Myocyte (in vitro differentiated cells): ENCODE measurements at regions not wholly inside any gene's neighbourhood (a gene's known extent, or its start where the extent isn't known, plus 50 kb on each side); places are given as distances from the start of the nearest gene placed in this dataset.
"Not testable (repeated sequence)": the region's sequence is repeated elsewhere in the genome, so short reads cannot be mapped to it uniquely, and the experiment has no call there.

Source experiments
- DNase-seq: peaks from one replicate; pipeline ENCODE4 v3.0.0-alpha.2; 2012; ENCODE audit warnings: low read depth

DNA sequence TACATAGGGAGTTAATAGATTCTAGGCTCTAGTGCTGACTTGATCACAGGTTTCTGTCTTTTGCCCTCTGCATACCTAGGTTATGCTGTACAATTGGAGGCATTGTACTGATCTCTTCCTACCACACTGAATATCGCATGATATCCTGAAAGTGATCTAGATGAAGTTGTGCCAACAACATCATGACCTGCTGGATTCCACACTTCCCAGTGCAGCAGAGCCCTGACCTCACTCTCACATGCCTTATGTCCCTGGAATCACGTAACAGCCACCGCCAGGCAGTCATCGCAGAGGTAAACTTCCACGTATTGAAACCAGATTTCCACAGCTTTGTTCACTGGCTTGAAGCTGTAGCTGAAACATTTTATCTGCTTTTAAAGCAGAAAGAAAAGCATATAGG lies 214.0 kb downstream of the ANKRD30B start:
- no peak for DNase-seq

DNA sequence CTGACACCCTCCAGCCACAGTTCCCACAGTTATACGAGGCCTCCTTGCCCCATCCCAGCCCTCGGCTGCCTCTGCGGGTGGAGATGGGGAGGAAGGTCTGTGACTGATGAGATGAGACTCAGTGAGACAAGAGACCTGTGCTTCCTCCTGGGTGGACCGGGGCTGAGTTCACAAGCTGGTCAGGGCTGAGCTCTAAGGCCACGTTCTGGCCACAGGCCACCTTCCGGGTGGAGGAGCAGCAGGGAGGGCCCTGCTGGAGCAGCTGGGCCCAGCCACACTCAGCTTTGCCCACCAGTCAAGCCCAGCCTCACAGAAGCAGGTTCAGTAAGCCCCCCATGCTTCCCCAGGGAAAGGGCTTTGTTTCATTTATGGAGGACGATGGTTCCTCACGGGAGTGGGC lies 214.7 kb downstream of the ANKRD30B start:
- DNase-seq, result no peak

DNA sequence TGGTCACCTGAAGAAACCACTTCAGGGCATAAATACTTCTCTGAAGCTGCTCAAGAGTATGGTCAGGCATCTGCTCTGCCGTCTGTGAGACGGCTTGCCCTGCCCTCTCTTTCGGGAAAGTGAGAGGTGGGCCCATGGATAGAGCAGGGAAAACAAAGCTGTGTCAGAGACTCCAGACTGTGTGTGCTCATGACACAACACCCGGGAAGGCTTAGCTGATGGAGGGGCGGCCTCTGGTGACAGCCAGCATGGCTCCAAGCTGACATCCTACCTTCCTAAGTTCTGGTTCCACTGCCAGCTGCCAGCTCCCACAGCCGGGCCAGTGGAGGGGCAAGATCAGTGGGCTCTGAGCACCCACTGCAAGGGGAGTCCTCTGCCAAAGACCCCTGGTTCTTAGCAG lies 215.3 kb downstream of the ANKRD30B start:
- no peak for DNase-seq

- no peak for DNase-seq
Measured at GRCh38 chr18:14964002-14964401, 216.0 kb downstream of the ANKRD30B start.

DNA sequence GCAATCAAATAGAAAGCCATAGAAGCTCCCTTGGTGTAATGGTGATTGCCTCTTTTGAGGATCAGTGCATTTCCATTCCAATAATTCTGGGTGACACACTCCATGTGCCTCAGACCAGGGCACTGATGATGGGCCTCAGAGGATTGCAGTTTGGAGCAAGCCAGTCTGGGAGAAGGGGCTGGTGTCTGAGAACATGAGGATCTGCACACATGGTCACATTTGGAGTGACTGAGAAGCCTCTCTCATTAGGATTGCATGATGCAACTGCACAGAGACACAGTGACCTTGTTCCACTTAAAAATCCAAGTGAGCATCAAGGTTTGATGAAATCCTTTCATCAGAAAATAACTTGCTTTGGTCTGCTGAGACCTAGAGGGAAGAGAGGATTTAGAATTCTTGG lies 216.4 kb downstream of the ANKRD30B start:
- DNase-seq, result no peak

DNA sequence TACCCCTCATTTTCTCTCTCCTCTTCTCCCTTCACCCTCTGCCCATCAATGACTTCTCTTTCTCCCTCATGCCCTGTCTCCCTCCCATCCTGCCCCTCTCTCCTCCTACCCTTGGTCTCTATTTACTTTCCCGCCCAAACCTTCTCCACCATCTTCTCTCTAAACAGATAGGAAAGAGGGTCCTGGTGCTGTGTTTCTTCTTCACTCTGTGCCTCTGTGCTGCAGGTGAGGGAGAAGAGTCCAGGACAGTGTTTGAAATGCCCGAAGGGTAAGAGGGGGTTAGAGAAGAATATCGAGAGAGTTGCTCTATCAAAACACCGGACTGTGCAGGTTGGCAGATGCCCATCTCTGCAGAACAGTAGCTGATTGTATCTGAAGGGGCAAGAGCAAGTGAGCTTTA lies 217.0 kb downstream of the ANKRD30B start:
- DNase-seq, result not testable (repeated sequence)

- no peak for DNase-seq
Measured at GRCh38 chr18:14965553-14965952, 217.6 kb downstream of the ANKRD30B start.

DNA sequence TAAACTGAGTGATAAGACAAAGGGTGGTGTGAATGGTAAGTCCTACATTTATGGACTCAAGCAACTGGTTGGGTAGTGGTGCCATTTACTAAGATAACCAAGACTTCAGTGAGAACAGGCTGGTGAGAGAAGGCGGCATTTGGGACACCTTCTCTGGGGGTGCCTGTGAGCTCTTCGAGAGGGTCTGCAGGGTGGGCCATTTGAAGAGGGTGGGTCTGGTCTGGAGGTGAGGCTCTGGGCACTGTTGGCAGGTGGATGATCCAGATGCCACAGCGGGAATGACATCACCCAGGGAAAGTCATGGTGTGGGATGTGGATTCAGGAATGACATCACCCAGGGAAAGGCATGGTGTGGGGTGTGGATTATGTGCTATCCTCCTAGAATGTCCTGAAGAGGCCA lies 219.3 kb downstream of the ANKRD30B start:
- DNase-seq, result not testable (repeated sequence)

GRCh38 chr18:14969500-14969899 lies 221.5 kb downstream of the ANKRD30B start:
- DNase-seq, result no peak

- peak; percentile 87 for DNase-seq
Measured at GRCh38 chr18:14970027-14970426, 222.1 kb downstream of the ANKRD30B start.

- peak; percentile 94 for DNase-seq
Measured at GRCh38 chr18:14971461-14972185, 223.7 kb downstream of the ANKRD30B start.

DNA sequence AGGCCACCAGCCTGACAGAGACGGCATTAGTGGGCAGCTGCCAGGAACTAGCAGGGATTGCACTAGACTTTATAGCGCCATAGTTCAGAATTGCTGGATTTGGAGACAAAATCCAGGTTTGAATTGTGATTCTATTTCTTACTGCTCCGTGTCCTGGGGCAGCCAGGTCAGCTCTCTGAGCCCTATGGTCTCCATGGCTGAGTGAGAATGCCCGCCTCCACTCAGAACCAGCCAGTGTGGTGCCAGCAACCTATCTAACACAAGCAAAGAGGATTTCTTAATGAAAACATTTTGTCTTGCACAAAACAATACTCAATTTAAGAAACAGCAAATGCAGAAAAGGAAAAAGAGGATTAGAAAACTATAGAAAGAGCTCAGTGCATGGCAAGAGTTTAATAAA lies 225.4 kb downstream of the ANKRD30B start:
- not testable (repeated sequence) for DNase-seq

GRCh38 chr18:14974088-14974487 lies 226.1 kb downstream of the ANKRD30B start:
- DNase-seq, result no peak

DNA sequence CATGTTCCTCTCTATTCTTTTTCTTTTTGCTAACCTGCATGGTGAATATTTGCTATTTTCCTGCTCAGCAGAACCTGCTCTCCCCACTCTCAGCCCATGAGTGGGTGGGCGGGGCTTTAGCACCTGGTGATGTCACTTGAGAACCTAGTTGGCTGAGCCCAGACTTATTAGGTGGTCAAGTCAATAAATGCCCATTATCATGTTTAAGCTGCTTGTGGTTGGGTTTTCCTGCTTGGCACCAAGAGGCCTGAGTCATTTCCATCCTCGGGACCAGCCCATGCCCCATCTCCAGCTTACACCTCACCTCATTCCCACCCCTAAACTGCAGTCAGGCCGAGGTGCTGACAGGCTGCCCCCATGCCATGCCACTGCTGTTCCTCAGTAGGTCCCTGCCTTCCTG lies 226.6 kb downstream of the ANKRD30B start:
- peak; percentile 78 for DNase-seq

DNA sequence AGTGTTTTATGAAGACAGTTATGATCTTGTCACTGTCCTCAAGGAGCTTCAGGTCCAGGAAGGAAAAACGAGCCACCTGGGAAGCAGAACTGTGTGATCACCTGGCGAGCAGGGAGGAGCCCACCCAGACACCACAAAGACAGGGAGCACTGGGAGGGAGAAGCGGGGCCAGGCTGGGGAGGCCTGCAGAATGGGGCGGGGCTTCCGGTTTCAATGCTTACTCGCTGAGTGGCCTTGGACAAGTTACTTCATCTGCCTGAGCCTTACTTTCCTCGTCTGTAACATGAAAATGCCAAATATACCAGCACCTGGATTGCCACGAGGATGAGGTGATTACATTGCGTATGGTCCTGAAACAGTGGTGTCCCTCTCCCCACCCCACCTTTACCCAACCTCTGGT lies 227.5 kb downstream of the ANKRD30B start:
- no peak for DNase-seq

GRCh38 chr18:14976736-14977430 lies 228.9 kb downstream of the ANKRD30B start:
- peak; percentile 75 for DNase-seq

DNA sequence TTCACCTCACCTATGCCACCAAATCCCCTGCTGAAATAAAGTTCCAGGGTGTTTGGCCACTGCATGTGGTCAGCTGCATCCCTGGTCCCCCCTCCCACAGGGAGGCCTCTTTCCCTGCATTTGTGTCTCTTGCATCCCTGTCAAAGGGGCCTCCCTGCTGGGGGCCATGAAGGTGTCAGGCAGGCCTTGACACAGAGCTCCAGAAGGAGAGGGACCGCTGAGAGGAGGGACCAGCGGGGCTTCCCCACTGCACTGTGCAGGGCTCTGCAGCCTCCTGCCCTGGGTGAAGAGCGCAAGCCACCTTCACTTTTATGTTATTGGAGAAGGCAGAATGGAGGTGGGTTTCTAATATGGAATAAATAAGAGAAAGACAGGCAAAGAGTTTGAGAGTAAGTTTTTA lies 230.2 kb downstream of the ANKRD30B start:
- DNase-seq, result no peak

DNA sequence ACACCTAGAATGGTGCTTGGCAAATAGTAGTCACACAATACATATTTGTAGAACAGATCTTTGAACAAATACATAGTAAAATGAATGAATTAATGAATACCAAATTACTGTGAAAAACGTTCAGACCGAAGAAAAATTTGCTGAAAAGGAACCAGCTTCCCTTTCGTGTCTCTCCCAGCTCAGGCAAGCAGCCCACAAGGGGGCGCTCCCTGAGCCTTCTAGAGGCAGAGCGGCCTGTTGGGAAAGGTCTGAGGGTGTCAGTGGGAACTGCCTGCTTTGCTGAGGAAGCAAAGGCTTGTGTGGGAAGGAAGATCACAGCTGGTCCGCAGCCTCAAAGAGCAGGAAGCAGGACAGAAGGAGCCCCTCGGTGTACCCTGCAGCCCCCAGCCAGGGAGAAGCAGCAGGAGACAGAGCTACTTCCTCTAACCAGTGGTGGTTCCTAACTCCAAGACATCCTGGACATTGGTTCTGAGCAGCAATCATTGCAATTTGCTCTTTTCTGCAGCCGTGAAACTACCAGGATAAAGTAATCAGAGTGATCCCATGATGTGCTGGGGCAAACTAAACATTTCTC lies 231.1 kb downstream of the ANKRD30B start:
- peak; percentile 78 for DNase-seq

GRCh38 chr18:14979875-14980274 lies 231.9 kb downstream of the ANKRD30B start:
- DNase-seq, result no peak

GRCh38 chr18:14984531-14984930 lies 236.6 kb downstream of the ANKRD30B start:
- not testable (repeated sequence) for DNase-seq

- DNase-seq, result not testable (repeated sequence)
Measured at GRCh38 chr18:14985291-14986013, 237.5 kb downstream of the ANKRD30B start.

DNA sequence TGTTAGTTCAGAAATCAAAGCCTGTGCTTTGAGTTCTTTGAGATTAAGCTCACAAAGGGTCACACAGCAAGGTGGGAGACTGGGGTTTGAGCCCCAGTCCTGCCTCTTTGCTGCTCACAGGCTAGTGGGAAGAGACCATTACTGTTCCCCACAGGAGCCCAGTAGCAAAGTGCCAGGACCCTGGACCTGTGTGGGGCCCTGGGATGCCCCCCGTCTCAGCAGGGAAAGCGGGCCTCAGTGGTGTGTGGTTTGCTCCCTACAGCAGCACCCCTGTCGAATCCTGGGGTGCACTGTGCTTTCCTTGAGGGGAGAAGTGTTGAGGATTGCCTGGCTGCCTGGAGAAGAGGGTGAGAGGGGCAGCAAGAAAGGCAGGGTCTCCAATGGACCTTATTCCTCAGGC lies 239.4 kb downstream of the ANKRD30B start:
- DNase-seq, result not testable (repeated sequence)
